Gastrocnemius medialis (tissue), 4 donors: ENCODE measurements at regions not wholly inside any gene's neighbourhood (a gene's known extent, or its start where the extent isn't known, plus 50 kb on each side); places are given as distances from the start of the nearest gene placed in this dataset.

Experiments
- ATAC-seq, 2 donors: fragments of 150-250 bp; one replicate each; pipeline ENCODE4 v1.9.1; 2016
- DNase-seq, 2 donors: peaks; one replicate each; pipeline ENCODE4 v3.0.0-alpha.2; 2019
- H3K27ac ChIP-seq, 4 donors: fragments of 200-600 bp; sonication (generic); 1 replicate in 1 of 4; 2 replicates in 3 of 4; pipeline ENCODE4 v1.5.1; 2016 to 2018; ENCODE audit warnings: mild to moderate bottlenecking in 2 of 4, moderate library complexity in 1 of 4
- H3K27me3 ChIP-seq, 3 donors: fragments of 200-600 bp; sonication (generic) in 2 of 3; 1 replicate in 1 of 3; 2 replicates in 2 of 3; pipeline versions ENCODE4 v1.5.1 to v1.6.0; 2016 to 2019; ENCODE audit warnings: mild to moderate bottlenecking in 1 of 3, moderate library complexity in 1 of 3
- H3K36me3 ChIP-seq, 2 donors: fragments of 200-600 bp; sonication (generic) in 1 of 2; one replicate each; pipeline ENCODE4 v1.5.1; 2017 to 2018
- H3K4me1 ChIP-seq, 2 donors: fragments of 200-600 bp; sonication (generic) in 1 of 2; one replicate each; pipeline ENCODE4 v1.5.1; 2016 to 2017; ENCODE audit warnings: mild to moderate bottlenecking in 2 of 2
- H3K4me3 ChIP-seq, 4 donors: fragments of 200-600 bp; sonication (generic) in 3 of 4; 1 replicate in 1 of 4; 2 replicates in 3 of 4; pipeline ENCODE4 v1.5.1; 2016 to 2019; ENCODE audit warnings: mild to moderate bottlenecking in 2 of 4
- H3K9me3 ChIP-seq, 3 donors: fragments of 200-600 bp; sonication (generic) in 2 of 3; 1 replicate in 1 of 3; 2 replicates in 2 of 3; pipeline ENCODE4 v1.5.1; 2016 to 2019
- CTCF ChIP-seq, 5 experiments: fragments of 450-650 bp in 3 of 5; fragments of 200-600 bp in 2 of 5; sonication (generic) in 2 of 5; IDR thresholded peaks in 4 of 5; conservative IDR thresholded peaks in 1 of 5; 1 replicate in 4 of 5; 2 replicates in 1 of 5; pipeline ENCODE4 v1.5.1; 2016 to 2019; ENCODE audit warnings: antibody characterized with exemption in 5 of 5, mild to moderate bottlenecking in 3 of 5, moderate library complexity in 3 of 5
- POLR2A ChIP-seq, 2 donors: fragments of 450-650 bp; IDR thresholded peaks; one replicate each; pipeline ENCODE4 v1.6.1; 2017; ENCODE audit warnings: antibody characterized with exemption in 2 of 2, mild to moderate bottlenecking in 2 of 2, moderate library complexity in 2 of 2
- in situ Hi-C, 4 donors: fragments of 200-750 bp; cut with MboI; loops; one replicate each; pipeline versions ENCODE4 v1.15.0 to v1.8.0; 2017; ENCODE audit warnings: low sequenced_read_pairs in 4 of 4
- intact Hi-C: fragments of 100-400 bp; cut with DNase I; formaldehyde crosslinking; loops from one replicate; pipeline ENCODE4 v1.15.1; 2023; ENCODE audit warnings: low total_unique reads

DNA sequence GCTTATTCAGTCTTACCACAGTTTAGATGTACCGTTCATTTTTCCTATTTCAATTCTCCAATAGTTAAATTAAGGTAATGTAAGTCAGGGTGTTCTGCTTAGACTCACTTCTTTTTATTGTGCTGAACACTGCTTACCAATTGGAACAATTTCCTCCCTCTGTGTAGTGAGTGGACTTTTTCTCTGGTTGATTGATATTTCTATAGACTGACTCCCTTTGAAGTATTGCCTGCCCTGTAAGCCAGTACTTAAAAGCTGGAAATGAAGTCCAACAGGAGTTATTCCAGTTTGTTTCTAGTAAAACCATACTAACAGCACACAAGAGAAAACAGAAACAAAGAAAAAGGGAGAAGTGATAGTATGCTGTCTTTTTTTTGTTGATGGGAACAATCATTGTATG is 1674.9 kb downstream of the REEP3 start:
- in situ Hi-C loops (no loop called here), intact Hi-C loops (no loop called here)
- no peaks in the 10 kb centered on the region for H3K27me3 ChIP-seq
- no peak overlapping the region for H3K27ac ChIP-seq
- no peak overlapping the region for H3K4me3 ChIP-seq
- ATAC-seq: no peak
- no peaks in the 10 kb centered on the region for H3K36me3 ChIP-seq
- H3K4me1 ChIP-seq: no peaks in the 10 kb centered on the region
- no peak for DNase-seq
- TF ChIP-seq CTCF (IDR thresholded peaks at IDR 0.05 in 4 of 5, conservative IDR thresholded peaks at IDR 0.05 in 1 of 5): no peak
- TF ChIP-seq POLR2A (IDR thresholded peaks at IDR 0.05): no peak
- no peaks in the 10 kb centered on the region for H3K9me3 ChIP-seq

DNA sequence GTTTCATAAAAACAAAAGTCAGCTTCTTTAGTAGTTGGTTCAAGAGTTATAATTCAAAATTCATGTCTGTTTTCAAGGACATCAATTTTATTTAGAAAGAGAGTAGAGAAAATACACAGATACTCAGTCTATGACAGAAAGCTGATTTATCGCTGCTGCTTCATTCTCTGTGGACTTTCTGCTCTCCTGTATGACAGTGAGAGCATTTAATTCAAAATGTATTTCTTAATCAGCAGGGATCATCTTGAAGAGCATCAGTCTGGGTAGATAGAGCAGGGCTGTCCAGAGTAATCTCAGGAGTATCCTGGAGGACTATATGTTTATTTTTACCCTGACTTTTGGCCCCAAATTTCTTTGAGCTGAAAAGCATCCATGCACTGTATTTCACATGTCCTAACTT is 1676.7 kb downstream of the REEP3 start:
- Histone ChIP-seq H3K4me1 (no peaks in the 10 kb centered on the region), H3K27ac (no peak overlapping the region), H3K27me3 (no peaks in the 10 kb centered on the region), H3K9me3 (no peaks in the 10 kb centered on the region), H3K4me3 (no peak overlapping the region), H3K36me3 (no peaks in the 10 kb centered on the region)
- ATAC-seq: no peak
- TF ChIP-seq POLR2A (IDR thresholded peaks at IDR 0.05): no peak
- no peak for TF ChIP-seq CTCF (IDR thresholded peaks at IDR 0.05 in 4 of 5, conservative IDR thresholded peaks at IDR 0.05 in 1 of 5)
- intact Hi-C loops (no loop called here), in situ Hi-C loops (no loop called here)
- no peak for DNase-seq

DNA sequence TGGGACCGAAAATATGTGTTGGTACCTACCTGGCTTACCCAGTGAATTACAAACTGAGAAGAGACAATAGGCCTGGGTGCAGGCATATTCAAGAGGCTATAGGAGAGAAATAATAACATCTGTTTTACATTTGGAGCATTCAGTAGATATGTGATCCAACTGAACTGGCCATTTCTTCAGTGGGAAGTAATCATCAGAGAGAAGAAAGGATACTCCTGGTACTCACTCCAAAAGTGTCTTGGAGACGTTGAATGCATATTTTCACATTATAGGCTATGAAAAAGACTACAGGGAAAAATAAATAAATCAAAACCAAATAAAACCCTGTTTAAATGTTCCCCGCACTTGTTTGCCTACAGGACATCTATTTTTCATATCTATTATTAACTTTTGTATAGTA is 1680.3 kb downstream of the REEP3 start:
- Histone ChIP-seq H3K4me3 (no peak overlapping the region), H3K9me3 (no peaks in the 10 kb centered on the region), H3K27me3 (no peaks in the 10 kb centered on the region), H3K4me1 (no peaks in the 10 kb centered on the region), H3K36me3 (no peaks in the 10 kb centered on the region), H3K27ac (no peak overlapping the region)
- no peak for DNase-seq
- intact Hi-C loops (no loop called here), in situ Hi-C loops (no loop called here)
- TF ChIP-seq CTCF (IDR thresholded peaks at IDR 0.05 in 4 of 5, conservative IDR thresholded peaks at IDR 0.05 in 1 of 5) (no peak), POLR2A (IDR thresholded peaks at IDR 0.05) (no peak)
- no peak for ATAC-seq

GRCh38 chr10:65204999-65205398 is 1683.8 kb downstream of the REEP3 start:
- Histone ChIP-seq H3K4me1 (no peaks in the 10 kb centered on the region), H3K36me3 (no peaks in the 10 kb centered on the region), H3K4me3 (no peak overlapping the region), H3K9me3 (no peaks in the 10 kb centered on the region), H3K27me3 (no peaks in the 10 kb centered on the region), H3K27ac (no peak overlapping the region)
- intact Hi-C loops (no loop called here), in situ Hi-C loops (no loop called here)
- TF ChIP-seq CTCF (IDR thresholded peaks at IDR 0.05 in 4 of 5, conservative IDR thresholded peaks at IDR 0.05 in 1 of 5) (no peak), POLR2A (IDR thresholded peaks at IDR 0.05) (no peak)
- no peak for ATAC-seq
- no peak for DNase-seq

DNA sequence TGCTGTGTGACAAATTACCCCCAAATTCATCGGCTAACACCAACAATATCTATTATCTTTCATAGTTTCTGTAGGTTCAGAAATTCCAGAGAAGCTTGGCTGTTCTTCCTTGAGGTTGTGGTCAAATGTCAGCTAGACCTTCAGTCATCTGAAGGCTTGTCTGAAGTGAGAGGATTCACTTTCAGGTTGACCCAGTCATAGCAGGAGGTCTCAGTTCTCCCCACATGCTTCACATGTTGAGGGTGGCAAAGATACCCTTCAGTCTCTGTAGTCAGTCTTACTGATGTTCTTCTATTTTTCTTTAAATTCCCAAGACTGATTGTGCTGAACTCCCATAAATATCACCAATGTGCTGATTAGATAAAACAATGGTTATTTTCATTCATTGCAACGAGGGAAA is 1692.0 kb downstream of the REEP3 start:
- TF ChIP-seq POLR2A (IDR thresholded peaks at IDR 0.05): no peak
- no peak overlapping the region for H3K27ac ChIP-seq
- no peaks in the 10 kb centered on the region for H3K4me1 ChIP-seq
- ATAC-seq (no peak), DNase-seq (no peak)
- intact Hi-C loops: no loop called here
- H3K9me3 ChIP-seq: no peaks in the 10 kb centered on the region
- in situ Hi-C loops: no loop called here
- no peaks in the 10 kb centered on the region for H3K27me3 ChIP-seq
- H3K4me3 ChIP-seq: no peak overlapping the region
- H3K36me3 ChIP-seq: no peaks in the 10 kb centered on the region
